CD4-positive, alpha-beta T cell treated with Interleukin-17A for 4 hours (primary cell): ENCODE measurements at regions not wholly inside any gene's neighbourhood (a gene's known extent, or its start where the extent isn't known, plus 50 kb on each side); places are given as distances from the start of the nearest gene placed in this dataset.

Experiments
- DNase-seq: peaks from one replicate; pipeline ENCODE4 v3.0.0-alpha.2; 2020; ENCODE audit warnings: mixed read lengths

DNA sequence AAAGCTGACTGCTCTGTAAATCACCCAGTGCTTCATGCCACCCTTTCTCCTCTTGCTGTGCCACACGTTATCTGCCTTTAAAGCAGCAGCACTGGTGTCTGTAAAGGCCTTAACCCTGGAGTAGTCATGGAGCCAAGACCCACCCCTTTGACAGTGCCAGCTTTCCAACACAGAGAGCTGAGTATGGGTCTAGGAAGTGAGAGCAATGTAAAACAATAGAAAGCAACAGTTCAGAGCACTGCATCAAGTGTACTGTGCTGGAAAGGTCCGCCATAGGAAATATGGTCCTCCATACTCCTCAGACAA is 139.5 kb downstream of the DAD1 start:
- DNase-seq, result no peak

DNA sequence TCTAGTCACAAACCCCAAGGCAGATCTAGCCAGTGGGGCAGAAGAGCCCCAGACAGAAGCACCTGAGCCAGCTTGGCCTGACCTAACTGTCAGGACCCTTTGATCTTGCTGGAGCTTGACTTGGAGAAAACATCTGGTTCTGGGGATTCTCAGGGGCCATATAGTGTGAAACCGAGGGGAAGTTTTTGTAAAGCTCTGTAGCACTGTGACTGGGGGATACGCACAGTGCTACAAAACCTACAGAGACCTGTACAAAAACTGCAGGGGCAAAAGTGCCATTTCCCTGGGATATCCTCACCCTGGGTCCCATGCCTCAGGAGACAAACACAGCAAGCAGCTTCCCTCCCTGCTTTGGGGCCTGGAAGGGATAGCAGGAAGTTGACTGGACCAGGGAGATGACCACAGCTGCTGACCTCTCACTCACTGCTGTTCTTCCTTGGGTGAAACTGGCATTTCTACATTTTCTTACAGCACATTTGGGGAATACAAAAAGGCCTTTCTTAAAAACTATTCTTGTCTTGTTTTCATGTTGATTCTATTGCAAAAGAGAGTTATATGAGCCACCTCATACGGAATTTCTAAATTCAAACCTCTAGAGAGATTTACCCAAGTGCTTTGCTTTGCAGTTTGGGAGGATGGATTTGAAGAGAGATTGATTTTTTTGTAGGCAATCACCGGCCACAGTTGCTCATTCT is 140.0 kb downstream of the DAD1 start:
- no peak for DNase-seq

DNA sequence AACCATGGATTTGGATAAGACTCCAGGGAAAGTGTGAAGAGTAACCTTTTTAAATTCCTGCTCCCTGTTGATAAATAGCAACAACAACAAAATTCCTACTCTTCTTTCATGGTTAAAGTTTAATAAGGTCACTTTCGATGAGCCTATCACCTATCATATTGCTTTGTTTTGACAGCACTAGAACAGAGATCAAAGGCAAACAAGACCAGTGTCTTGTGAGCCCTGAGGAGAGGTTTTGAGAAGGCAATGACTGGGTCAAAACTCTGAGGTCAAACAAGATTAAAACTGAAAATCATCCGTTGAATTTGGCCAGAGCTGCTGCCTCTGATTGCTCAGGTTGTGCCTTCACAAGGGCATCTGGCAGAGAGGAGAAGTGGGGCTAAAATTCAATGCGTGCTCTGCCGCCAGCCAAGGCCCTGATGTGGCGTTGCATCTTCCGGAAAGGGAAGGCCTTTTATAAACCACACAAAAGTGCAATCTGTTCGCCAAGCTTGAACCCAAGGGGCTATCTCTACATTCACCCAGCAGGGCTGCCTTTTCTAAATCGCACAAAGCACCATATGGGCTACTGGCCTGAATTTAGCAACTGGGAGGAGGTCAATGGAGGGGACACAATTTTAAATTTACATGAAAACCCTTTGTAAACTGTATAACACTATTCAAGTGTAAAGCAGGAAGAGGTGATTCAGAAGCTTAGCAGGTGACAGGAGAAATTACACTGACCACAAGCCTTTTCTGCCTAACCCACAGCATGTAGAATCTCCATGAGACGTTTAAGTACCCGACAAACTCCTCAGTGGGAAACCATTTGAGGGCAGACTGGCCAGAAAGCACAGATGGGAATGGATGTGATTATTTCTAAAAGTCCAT is 140.8 kb downstream of the DAD1 start:
- DNase-seq, result no peak

DNA sequence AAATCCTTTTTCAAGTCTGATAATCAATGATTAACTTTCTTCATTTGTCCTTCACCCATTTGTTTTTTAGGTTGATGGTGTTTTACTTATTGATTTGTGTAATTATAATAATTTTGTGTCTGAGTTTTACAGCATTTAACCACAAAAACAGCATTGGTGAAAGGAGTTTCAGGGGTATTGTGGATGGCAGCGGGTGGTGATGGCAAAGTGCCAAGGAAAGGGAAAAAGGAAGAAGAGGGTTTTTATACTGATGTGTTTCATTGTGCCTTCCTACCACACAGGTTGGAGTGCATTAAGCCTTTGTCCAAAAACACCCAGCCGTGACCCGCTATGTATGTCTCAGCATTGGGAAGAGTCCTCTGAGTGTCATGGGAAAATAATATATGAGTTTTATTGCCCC is 150.3 kb downstream of the DAD1 start:
- no peak for DNase-seq

DNA sequence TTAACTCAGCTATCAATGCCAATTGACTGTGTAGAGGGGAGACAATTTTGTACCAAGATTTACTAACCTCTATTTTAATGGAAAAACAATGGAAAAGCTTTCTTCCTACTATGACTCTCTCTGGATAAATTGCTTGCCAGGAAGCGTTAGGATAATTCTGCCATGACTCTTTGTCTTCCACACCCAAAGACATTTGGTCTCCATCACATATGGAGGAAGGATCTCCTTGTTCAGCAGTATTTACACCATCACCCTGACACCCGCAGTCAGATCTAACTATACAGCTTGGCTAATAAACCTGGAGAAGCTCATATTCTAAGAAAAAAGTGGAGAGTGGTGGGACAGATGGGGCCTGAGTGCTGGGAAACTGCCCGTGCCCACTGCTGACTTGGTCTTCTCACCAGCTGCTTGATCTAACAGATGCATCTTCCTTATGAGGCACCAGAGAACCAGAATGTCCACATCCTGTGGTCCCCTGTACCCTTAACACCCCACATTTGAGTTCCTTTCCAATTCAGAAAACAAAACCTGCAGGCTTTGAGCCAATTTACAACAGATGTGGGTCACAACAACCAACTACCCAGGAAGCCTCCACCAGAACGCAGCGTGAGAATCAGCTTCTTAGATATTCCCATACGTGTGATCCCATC is 154.0 kb downstream of the DAD1 start:
- no peak for DNase-seq

DNA sequence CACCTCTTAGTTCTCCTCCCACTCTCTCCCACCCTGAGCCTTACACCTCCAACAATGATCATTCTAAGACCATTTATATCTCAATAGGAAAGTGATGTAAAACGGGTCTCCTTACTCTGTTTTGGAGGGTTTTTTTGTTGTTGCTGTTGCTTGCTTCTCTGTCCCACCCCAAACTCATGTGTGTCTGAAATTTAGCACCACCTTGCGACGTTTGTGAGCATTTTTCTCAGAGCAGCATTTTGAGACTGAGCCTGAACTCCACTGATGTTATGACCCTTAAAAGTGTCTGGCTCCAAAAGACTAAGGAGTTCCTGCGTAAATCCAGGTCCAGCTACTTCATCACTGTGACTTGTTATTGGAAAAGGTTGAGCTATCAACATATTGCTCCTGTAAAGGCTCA is 155.0 kb downstream of the DAD1 start:
- no peak for DNase-seq

DNA sequence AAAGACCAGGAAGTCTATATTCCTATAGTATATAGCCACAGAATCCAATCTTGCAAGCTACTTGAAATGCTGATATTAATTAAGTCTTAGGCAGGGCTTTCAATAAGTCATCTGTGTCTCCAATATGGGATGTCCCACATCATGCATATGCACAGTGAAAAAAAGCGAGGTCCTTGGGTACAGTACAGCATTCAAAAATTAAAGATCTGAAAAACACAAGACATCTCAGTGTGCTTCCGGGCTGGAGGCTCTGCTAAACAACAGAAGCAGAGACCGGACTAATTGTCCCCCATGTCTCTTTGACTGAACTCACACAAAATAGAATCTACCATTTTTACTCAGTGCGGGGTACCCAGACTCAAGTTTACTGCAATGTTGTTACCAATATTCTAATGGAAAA is 156.0 kb downstream of the DAD1 start:
- DNase-seq, result no peak

DNA sequence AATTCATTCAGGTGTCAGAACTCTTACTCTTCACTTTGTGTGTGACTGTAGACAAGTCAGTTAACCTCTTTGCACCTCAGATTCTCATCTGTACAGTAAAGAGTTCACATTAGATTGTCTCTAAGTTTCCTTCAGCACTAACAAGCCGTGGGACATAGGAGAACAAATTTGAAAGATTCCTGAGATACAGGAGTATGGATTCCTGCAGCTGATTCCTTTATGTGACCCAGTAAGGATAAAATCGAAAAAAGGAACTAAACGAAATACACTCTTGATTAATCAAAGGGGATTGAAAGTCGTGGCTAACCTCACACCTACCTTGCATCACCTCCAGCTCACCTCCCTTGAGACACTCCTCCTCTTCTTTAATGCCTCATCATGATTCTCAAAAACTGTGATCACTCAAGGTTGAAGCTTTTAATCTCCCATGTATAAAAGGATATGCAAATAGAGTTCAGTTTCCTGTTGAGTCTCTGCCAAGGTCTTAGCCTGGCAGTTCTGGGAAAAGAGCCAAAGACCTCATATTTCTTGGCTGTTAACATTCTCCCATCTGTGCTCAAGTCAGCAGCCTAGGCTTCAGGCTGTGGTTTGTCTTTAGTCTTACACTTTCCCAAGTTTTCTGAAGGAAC is 156.6 kb downstream of the DAD1 start:
- DNase-seq, result no peak

DNA sequence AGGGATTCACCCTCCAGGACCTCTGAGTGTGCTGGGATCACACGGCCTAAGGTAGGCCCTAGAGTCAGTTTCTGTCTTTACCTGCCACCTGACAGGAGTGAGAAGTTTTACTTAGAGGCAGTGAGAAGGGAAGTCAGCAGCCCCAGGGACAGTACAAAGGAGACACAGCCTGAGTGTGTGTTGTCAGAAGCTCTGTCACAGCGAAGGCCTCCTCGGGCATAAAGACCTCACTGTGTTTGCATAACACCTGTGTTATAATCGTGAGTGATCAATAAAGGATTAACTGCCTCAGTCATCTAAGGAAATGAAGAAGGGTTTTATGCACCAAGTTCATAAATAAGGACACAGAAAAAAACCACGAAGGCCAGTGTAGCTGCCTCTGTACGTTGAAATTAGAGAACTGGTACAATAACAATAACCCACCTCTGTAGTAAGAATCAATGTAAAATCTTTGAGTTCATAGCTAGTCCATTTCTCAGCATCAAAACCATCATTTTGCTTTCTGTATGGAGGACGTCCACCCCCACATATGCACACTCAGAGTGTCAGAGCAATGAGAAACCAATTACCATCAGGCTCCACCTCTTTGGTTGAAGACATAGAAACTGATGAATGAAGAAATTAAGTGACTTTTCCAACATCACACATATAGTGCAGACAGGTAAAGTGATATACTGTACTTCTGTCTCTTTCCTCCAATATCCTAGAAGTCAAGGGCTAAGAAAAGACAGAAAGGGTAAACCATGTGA is 159.3 kb downstream of the DAD1 start:
- DNase-seq, result no peak

DNA sequence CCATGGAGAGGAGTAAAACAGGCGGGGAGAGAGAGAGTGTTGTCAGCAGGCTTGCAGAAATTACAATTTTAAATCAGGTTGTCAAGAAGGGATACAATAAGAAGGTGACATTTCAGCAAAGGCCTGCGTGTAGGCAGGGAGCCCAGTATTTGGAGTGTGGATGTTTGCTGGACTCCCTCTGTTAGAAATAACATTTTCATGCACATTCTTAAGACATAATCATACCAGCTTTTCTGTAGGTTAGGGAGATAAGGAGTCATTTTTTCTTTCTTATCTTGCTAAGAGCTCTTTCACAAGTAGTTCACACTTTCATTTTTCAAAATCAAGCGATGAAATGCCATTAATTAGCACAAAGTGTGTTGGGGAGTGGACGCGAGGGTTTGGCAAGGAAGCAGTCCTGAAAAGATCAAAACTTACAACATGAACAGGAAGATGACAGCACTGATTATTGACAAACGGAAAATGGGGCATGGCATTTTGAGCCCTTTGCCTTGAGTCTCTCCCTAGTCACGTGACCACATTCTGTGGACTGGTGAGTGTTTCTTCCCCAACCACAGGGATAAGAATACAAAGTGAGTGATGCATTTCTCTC is 160.2 kb downstream of the DAD1 start:
- no peak for DNase-seq

DNA sequence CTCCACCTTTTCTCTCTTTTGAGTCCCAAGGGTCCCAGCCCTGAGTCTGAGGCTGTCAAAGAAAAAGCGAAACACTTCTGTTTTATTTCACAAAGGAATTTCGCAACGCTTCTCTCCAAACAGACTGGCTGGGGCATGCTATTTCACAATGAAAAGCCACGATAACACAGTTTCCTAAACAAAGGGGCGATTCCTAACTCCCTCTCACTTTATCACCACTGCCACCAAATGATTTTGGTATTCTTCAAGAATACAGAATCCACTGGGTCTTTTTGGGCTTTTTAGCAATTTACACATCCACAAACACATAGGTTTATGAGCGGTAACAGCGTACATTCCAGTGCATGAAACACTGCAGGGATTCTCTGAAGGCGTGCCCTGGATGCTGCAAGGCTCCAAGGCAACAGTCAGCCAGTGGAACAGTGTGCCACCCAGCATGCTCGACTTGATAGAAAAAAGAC is 161.2 kb downstream of the DAD1 start:
- no peak for DNase-seq

DNA sequence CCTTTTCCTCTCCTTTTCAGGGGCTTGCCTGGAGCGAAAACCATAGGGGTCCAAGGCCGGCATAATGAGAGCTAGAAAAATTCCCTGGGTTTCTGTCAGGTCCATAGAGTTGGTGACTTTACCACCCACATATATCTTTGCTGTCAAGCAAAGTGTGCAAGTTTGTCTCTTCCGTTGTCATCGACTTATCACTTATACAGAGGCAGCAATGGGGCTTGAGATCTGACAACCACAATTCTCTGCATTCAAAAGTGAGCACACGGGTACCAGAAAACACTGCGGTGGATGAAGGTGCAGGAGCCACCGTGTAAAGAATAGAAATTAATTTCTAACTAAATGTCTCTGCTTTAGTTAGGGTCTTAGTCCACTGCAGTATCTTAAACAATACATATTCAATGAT is 162.3 kb downstream of the DAD1 start:
- no peak for DNase-seq

DNA sequence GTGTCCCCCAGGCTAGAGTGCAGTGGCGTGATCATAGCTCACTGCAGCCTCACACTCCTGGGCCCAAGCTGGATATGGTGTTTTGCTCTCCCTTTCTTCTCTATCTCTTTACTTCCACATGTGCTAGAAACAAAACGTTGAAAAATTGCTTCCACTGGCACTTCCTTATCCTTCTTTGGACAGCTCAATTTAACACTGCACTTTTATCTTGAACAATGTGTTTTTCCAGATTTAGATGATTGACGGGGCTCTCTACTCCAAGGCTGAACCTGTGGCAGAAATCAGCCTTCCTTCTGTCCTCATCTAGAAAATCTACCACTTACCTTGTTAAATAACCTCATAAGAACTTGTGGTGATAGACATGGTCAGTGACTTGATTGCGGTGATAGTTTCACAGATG is 165.1 kb downstream of the DAD1 start:
- DNase-seq, result no peak

DNA sequence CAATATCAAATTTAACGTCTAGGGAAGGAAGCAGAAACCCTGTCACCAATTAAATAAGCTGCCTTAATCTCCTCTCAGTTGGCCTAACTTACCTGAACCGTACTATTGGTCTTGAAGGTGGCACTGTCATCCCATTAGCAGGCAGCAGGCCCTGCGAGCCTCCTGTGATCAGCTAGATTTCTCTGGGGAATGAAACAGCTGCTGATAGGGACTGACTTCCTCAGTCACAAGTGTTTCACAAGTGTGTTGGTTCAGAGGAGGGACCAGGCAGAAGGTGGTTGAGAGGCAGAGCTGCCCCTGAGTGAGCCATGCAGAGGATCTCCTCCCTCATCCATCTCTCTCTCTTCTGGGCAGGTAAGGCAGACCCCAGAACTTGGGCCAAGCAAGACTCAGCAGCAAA is 166.8 kb downstream of the DAD1 start:
- DNase-seq, result no peak

DNA sequence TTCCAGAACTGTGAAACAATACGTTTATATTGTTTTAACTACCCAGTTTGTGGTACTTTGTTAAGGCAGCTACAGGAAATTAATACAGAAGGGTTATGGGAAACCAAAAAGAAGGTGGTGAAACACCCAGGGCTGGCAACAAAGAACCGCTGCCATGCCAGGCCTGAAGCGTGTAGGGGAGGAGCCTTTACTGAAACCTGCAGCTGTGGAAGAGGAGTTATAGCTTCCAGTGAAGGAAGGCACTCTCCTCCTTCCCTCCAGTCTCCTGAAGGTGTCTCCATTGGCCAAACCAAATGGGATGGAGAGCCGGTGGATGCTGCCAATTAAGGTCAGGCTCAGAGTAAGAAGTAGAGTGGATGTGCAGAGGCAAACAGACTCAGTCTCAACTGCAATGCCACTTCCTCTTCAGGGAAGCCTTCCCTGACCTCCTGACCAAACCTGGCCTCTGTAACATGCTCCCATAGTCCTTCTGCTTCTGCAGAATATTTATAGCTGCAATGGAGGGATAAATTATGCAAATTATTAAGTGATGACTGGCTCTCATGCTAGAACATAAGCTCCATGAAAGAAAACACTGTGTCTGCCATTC is 168.3 kb downstream of the DAD1 start:
- no peak for DNase-seq

DNA sequence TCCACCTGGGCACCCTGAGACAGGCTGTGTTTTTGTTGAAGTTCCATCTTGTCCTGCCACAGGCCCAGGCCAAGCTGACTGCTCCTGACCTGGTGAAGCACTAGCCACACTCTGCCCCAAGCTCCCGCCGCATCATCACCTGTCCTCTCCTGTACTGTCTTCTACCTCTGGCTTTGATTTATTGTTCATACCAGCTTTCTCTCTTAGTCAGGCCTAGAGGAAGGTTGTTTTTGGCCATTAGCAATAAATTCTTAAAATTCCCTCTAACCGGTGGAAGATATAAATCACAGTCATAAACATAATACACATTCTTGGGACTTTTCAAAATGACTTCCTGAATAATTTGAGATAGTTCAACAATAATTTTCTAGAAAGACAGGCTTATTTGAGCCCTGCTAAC is 169.4 kb downstream of the DAD1 start:
- no peak for DNase-seq

DNA sequence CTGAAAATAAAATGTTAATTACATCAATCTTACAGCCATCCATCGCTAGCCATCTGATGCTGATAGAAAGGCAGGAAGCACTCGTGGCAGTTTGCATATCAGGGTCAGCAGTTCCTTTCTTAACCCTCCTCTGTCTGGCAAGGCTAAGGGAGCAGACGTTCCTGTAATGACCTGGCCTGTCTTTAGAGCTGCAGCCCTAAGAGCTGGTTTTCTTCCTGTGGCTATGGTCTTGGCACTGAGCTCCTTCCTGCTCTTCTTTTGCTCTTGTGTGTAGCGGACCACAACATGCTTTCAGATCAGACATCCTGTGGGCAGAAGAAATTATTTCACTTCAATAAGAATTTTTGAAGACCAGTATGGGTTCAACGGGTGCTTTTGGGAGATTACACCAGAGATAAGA is 170.4 kb downstream of the DAD1 start:
- DNase-seq, result no peak

DNA sequence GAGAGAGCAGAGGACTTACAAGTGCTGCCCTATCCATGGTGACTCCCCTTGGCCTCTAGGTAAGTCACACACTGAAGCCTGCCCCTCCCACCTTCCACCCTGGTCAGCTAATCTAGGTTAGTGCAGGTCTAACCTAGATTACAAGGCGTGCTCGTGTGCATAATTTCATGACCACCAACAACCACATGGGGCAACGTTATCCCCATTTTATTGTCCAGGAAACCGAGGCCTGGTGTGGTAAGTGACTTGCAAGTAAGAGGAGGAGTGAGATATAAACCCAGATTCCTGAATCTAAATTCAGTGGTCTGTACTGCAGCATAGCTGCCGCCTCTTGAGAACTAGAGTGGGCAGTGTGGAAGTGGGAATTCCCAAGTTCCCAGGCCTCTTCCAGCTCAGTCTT is 171.1 kb downstream of the DAD1 start:
- DNase-seq, result no peak

DNA sequence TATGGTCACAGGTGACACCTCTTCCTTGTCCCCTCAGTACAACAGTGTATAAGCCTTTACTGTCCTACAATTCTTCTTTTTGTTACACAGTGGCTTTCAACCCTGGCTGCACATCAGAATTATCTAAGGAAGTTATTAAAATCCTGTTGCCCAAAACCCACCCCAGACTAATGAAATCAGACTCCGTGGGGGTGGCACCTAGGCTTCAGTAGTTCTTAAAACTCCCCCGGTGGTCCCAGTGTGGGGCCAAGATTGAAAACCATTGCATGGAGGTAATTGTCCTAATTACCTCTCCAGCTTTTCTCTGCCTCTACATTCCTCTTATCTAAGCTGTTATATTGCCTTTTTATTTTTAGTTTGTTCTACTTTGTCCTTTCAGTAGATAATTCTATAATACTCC is 172.8 kb downstream of the DAD1 start:
- no peak for DNase-seq

DNA sequence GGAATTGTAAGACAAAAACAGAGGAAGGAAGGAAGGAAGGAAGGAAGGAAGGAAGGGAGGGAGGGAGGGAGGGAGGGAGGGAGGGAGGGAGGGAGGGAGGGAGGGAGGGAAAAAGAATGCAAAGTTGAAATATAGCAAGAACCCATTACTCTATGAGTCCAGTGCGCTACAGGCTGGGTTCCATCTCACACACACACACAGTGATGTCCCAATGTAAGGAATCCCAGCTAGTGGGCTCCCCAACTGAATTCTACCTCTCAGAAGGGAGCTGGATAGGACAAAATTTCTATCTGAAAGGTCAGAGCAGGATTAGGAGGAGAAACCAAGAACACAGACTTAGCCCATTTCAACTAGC is 173.4 kb downstream of the DAD1 start:
- DNase-seq, result no peak

DNA sequence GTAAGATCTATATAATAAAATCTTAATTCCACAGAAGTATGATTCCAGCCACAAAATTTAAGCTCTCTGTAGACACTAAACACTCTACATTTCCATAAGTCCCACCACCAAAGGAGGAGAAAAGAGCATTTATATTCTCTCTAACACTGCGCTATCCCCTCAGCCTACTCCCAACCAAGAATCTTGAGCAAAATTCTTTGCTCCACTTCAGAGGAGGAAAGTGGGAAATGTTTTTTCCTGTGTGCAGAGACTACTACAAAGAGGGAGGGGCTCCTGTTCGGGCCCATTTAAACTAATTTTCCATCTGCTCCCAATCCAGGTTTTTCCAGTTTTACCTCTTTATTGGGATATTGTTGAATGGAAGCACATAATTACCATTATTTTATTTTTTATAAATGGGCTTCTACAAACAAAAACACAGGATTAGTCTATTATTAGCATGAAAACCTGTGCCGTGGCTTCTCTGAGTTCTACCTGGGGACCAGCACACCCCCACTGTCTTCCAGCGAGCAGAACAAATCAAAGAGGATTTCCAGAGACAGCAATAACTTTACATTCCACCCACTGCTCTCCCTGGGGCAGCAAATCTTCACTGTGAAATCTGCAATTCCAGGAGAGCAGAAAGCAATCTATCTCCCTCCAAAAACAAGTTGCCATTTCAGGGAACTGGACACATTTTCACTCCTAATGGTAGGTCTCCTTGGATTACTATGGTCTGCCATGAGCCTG is 174.0 kb downstream of the DAD1 start:
- DNase-seq, result no peak
